ENCODE measurements at regions not wholly inside any gene's neighbourhood (a gene's known extent, or its start where the extent isn't known, plus 50 kb on each side); places are given as distances from the start of the nearest gene placed in this dataset.
A peak's percentile ranks its signal among the peaks of the same experiment; 100 is the strongest.

- Histone ChIP-seq H3K18ac (ENCODE audit: insufficient read length, low read depth, low read length) (no peak overlapping the region), H3K27me3 (ENCODE audit: insufficient read depth, low read length) (no peaks in the 10 kb centered on the region), H2AK5ac (ENCODE audit: insufficient read length, low read length) (no peak overlapping the region), H3K4ac (ENCODE audit: low read depth, low read length) (no peak overlapping the region), H4K20me1 (ENCODE audit: control insufficient read depth, insufficient read depth, insufficient read length) (no peaks in the 10 kb centered on the region), H2AFZ (ENCODE audit: low read length) (no peak overlapping the region), H3T11ph (ENCODE audit: low read length) (no peak overlapping the region), H2BK12ac (ENCODE audit: insufficient read length, low read depth, low read length) (no peak overlapping the region), H2BK20ac (ENCODE audit: low read depth, low read length, poor library complexity, severe bottlenecking) (no peak overlapping the region), H2BK15ac (ENCODE audit: low read depth, low read length) (no peak overlapping the region), H4K91ac (ENCODE audit: insufficient read length, low read depth, low read length) (no peak overlapping the region), H4K8ac (replicated peaks; ENCODE audit: insufficient read length, low read depth, low read length) (no peak overlapping the region), H3K27ac (ENCODE audit: insufficient read length, low read depth, low read length) (no peak overlapping the region), H3K14ac (ENCODE audit: insufficient read depth, low read length) (no peak overlapping the region), H3K23me2 (ENCODE audit: insufficient read length, low read depth, low read length, poor library complexity, severe bottlenecking) (no peaks in the 10 kb centered on the region), H3K23ac (ENCODE audit: insufficient read length, low read depth, low read length) (no peak overlapping the region), H2BK120ac (ENCODE audit: low read depth, low read length, poor library complexity, severe bottlenecking) (no peak overlapping the region), H3K56ac (ENCODE audit: insufficient read length, low read depth, low read length) (no peak overlapping the region), H3K79me2 (ENCODE audit: insufficient read depth, low read length) (no peaks in the 10 kb centered on the region), H3K9me3 (ENCODE audit: control insufficient read depth, low read depth, low read length) (no peaks in the 10 kb centered on the region), H3K79me1 (ENCODE audit: insufficient read depth, low read depth, low read length, poor library complexity, severe bottlenecking) (no peaks in the 10 kb centered on the region), H4K5ac (ENCODE audit: insufficient read length, low read depth, low read length) (no peak overlapping the region), H2BK5ac (ENCODE audit: insufficient read length, low read length) (no peak overlapping the region), H3K4me2 (ENCODE audit: insufficient read depth, insufficient read length, low read length) (no peak overlapping the region), H3K9ac (ENCODE audit: extremely low read depth, insufficient read length, low read length) (no peak overlapping the region), H3K4me1 (ENCODE audit: insufficient read depth, low read length) (no peaks in the 10 kb centered on the region)
- H3K4me1 Mint-ChIP-seq, result peaks cover 4 to 6% of the 10 kb centered on the region in 2 experiments
- DNase-seq, result no peak
- no peak for TF ChIP-seq CTCF (conservative IDR thresholded peaks at IDR 0.05)
- H3K9me3 Mint-ChIP-seq, result no peaks in the 10 kb centered on the region
- no peaks in the 10 kb centered on the region; the same call in 1 of the 2 replicates for H3K27me3 Mint-ChIP-seq (ENCODE audit: low read depth)
- H3K36me3 Mint-ChIP-seq (ENCODE audit: insufficient read depth in 1 of 3, low read depth in 3 of 3), result no peaks in the 10 kb centered on the region
- H3K27ac Mint-ChIP-seq, result 0 out of 7 replicates have a peak overlapping the region, but pooled peaks of 1 of the 3 experiments have one; percentile 46
- no peak overlapping the region for H3K4me3 Mint-ChIP-seq
- WGBS (ENCODE audit: extremely low coverage, insufficient read length, low lambda C conversion rate), result no CpG with 5 or more reads among the region's 5 CpGs
Observed at GRCh38 chr13:31860002-31860401, 120.7 kb downstream of the RXFP2 start.
